CD1c-positive myeloid dendritic cell (primary cell): ENCODE measurements at regions not wholly inside any gene's neighbourhood (a gene's known extent, or its start where the extent isn't known, plus 50 kb on each side); places are given as distances from the start of the nearest gene placed in this dataset.

ENCODE experiments used
- DNase-seq: peaks from one replicate; pipeline ENCODE4 v3.0.0-alpha.2; 2016; ENCODE audit errors: extremely low spot score

DNA sequence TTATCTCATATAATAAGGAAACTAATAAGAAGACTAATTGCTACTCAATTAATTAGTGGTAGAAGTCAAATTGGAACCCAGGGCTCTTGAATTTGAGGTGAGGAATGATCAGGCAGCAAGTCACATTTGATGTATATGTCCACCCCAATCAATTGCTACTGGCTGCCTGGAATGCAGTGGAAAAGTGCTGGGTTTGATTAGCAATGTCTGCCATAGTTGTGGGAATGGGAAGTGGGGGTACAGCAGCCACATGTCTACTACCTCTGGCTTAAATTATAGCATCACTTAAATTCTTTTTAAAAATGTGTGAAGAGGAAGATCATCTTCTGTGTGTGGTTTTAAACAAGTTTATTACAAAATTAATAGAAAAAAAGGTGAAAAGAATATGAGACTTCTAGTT is 50.8 kb upstream of the NAV2 start:
- no peak for DNase-seq

GRCh38 chr11:19660076-19660475 is 52.6 kb upstream of the NAV2 start:
- no peak for DNase-seq

GRCh38 chr11:19659529-19659928 is 53.1 kb upstream of the NAV2 start:
- DNase-seq = no peak

DNA sequence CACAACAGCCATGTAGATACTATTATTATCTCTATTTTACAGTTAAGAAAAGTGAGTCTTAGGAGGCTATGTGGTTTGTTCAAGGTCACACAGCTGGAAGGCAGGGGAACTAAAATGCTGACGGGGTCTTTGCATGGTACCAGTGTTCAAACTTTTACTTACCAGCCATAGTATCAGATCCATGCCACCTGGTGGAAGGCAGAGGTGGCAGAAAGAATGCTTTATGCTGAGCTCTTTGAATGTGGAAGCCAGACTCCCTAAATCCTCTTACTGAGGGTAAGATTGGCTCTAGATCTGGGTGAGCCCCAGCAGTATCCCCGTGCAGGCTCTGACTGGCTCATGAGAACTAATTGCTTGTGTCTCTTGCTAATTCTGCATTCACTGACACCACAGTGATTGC is 54.3 kb upstream of the NAV2 start:
- DNase-seq = no peak

DNA sequence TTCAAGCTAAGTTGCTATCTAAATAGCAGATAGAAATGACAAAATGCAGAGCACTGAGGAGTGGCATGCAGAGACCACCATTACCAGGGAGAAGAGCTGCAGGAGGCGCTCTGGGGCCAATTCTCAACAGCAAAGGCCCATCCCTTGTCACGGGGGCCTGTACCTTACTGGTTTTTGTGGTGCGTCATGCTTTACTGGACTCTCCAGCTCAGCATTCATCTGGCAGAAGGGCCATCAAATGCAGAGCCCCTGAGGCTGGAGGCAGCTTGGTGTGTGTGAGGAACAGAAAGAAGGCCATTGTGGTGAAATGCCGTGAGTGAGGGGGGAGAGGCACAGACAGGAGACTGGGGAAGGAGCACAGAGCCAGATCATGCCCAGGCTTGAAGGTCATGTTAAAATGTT is 56.5 kb upstream of the NAV2 start:
- DNase-seq = no peak

GRCh38 chr11:19652623-19653375 is 59.8 kb upstream of the NAV2 start:
- no peak for DNase-seq

- no peak for DNase-seq
These were observed 61.0 kb upstream of the NAV2 start for GRCh38 chr11:19651653-19652052.

GRCh38 chr11:19651028-19651427 is 61.6 kb upstream of the NAV2 start:
- no peak for DNase-seq

GRCh38 chr11:19650467-19650866 is 62.2 kb upstream of the NAV2 start:
- DNase-seq = no peak

- no peak for DNase-seq
These were observed 62.9 kb upstream of the NAV2 start for GRCh38 chr11:19649751-19650150.

DNA sequence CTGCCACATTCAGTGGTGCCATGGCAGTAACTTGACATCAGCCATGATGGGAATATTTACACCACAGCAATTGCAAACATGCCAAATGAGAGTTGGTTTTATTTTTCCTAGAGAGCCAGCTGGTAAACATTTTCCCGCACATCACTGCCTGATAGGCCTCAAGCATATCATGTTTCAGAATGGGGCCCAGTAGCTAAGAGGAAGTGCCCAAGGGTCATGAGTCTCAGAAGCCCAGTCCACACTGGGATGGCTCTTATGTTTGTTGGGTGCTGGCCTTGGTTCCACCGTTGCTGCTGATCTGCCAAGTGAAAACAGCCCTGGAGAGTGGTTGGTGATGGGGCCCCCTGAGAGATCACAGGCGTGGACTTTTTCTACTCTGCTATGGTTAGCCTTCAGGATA is 64.3 kb upstream of the NAV2 start:
- DNase-seq = no peak

- no peak for DNase-seq
These were observed 64.8 kb upstream of the NAV2 start for GRCh38 chr11:19647816-19648215.

DNA sequence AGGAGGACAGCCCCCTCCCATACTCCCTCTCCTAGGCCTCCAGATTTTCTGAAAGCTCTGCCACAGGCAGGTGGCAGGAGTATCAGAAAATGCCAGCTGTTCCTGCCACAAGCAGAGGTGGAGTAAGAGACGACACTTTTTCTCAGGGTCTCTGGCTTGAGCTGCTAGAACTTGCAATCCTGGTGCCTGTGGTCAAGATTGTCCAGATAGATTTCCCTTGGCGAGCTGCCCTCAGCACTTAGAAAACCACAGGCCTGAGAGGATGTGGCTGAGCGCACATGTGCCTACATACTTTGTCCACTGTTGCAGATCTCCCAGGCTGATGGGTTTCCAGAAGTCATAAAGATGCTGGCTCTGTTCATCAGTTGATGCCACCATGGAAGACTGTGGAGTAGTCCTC is 65.7 kb upstream of the NAV2 start:
- DNase-seq = no peak

DNA sequence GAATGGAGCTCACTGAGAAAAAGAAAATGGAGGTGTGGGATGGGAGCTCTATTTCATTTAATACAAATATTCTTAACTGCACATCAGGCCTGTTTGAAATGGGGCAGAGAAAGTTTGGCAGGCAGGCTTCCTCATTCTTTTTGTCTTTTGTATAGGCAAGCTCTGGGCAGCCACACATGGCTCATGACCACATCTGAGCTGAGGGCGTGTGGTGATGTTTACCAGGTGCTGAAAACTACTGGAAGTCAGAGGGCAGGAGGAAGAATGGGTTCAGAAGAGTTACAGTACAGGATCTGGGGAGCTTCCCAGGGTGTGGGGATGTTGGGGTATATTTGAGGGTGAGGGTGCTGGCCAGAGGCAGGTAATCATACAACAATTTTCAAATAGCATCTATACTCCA is 66.3 kb upstream of the NAV2 start:
- DNase-seq = no peak

- no peak for DNase-seq
These were observed 68.3 kb upstream of the NAV2 start for GRCh38 chr11:19644316-19644715.

GRCh38 chr11:19642185-19643158 is 70.2 kb upstream of the NAV2 start:
- DNase-seq = no peak

GRCh38 chr11:19639603-19640105 is 73.0 kb upstream of the NAV2 start:
- no peak for DNase-seq

- no peak for DNase-seq
These were observed 77.3 kb upstream of the NAV2 start for GRCh38 chr11:19635332-19635731.

DNA sequence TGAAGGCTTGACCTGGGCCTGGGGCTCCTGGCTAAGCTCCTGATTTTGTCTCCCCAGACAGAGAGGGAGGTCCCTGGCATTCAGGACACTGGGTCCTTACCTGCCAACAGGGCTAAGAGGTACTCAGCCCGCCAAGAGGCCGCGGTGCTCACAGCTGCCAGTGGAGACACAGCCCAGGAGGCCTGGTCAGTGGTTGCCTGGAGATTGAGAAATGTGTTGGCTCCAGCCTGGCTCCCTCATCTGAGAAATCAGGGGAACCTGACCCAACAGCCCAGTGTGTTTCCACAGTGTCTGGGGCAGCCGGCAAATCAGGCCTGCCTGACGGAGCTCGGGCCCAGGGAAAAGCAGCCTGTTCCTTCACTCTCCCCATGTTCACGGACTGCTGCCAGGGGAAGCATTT is 79.4 kb upstream of the NAV2 start:
- DNase-seq = no peak

DNA sequence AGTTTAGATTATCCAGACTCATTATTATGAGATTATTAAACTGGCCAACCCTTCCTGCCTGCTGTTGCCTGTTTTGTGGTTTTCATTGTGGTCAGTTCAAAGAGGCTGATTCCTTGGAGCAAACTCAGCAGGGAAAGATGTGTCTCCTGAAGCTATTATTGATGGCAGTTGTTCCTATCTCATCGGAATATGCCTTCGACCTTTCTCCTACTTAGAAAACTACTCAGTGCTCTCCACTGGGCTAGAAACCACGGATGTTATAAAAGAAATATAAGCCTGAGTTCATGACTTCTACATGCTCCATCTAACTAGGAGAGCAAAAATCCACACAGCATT is 80.2 kb upstream of the NAV2 start:
- DNase-seq = no peak

DNA sequence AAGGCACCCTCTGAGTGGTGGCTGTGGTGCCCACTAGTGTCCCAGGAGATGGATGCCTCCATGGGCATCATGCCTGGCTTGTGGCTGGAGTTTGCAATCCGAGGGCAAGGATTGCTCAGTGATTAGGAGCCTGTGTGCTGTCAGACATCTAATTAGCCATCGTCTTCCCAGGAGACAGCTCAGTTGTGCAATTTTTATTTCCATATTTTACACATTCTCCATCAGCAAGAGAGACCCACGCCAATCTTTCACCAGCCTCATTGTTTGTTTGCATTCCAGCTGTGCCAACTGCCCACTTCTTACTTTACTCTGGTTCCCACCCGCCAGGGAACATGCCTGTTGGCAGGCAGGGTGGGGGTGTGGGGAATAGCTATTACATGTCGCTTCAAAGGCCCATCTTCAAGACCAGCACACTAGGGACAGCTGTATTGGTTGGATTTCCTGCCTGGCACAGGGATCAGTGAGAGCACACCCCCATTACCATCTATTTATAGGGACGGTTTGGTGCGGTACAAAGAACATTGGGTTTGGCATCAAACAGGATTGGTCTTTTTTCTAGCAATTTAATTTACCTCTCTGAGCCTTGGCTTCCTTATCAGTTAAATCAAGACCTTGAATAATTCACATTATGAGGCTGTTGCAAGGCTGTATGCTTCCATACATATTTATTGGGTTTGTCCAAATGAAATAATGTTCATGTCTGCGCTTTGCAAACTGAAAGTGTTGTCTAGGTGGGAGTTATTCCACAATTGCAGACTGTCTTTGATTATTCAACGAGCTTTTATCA is 80.7 kb upstream of the NAV2 start:
- no peak for DNase-seq

- no peak for DNase-seq
These were observed 84.6 kb upstream of the NAV2 start for GRCh38 chr11:19628018-19628417.
